ENCODE measurements at regions not wholly inside any gene's neighbourhood (a gene's known extent, or its start where the extent isn't known, plus 50 kb on each side); places are given as distances from the start of the nearest gene placed in this dataset.

GRCh38 chr3:30299674-30300385 lies 306.6 kb upstream of the TGFBR2 start:
- no peak for TF ChIP-seq CTCF (IDR thresholded peaks at IDR 0.05)
- no peak for TF ChIP-seq ZFX (IDR thresholded peaks at IDR 0.05; ENCODE audit: borderline replicate concordance)

All from 22Rv1 (cell line).